ENCODE measurements at regions not wholly inside any gene's neighbourhood (a gene's known extent, or its start where the extent isn't known, plus 50 kb on each side); places are given as distances from the start of the nearest gene placed in this dataset.

GRCh38 chr2:120575966-120576365 lies 159.7 kb upstream of the GLI2 start:
- no peak overlapping the region for H3K27ac ChIP-seq (ENCODE audit: extremely low read depth, low read depth, low read length)
- no peaks in the 10 kb centered on the region for H3K36me3 ChIP-seq (ENCODE audit: control insufficient read depth, insufficient read depth, low read length)
- no peaks in the 10 kb centered on the region for H3K79me2 ChIP-seq (ENCODE audit: control insufficient read depth, insufficient read depth, low read length)
- no peaks in the 10 kb centered on the region for H3K9me3 ChIP-seq (replicated peaks; ENCODE audit: control insufficient read depth, insufficient read depth, low read depth, low read length)
- H3K9ac ChIP-seq (ENCODE audit: insufficient read depth in 1 of 2, low read depth in 2 of 2, low read length in 2 of 2) = no peak overlapping the region
- H3K4me2 ChIP-seq (ENCODE audit: insufficient read depth, low read length) = no peak overlapping the region
- FAIRE-seq = no peak
- in situ Hi-C loops (cut with MboI) = no loop called here
- no peak for TF ChIP-seq FOSL1 (tag; conservative IDR thresholded peaks at IDR 0.05)
- TF ChIP-seq ZNF668 (CRISPR knock-in tag; IDR thresholded peaks at IDR 0.05) = no peak
- TF ChIP-seq TCFL5 (CRISPR knock-in tag; conservative IDR thresholded peaks at IDR 0.05) = no peak
- TF ChIP-seq RBM15 (IDR thresholded peaks at IDR 0.05; ENCODE audit: insufficient read depth, low read length) = no peak
- no peak for TF ChIP-seq ATF3 (IDR thresholded peaks at IDR 0.05)
- no peak for TF ChIP-seq ATF3 (CRISPR knock-in tag; conservative IDR thresholded peaks at IDR 0.05)
- TF ChIP-seq THAP12 (CRISPR knock-in tag; IDR thresholded peaks at IDR 0.05) = no peak
- TF ChIP-seq TAF1 (IDR thresholded peaks at IDR 0.05; ENCODE audit: control insufficient read depth, extremely low read depth, insufficient read depth, low read length, severe bottlenecking) = no peak
- no peak for TF ChIP-seq EP400 (IDR thresholded peaks at IDR 0.05)
- no peak for TF ChIP-seq ZNF655 (CRISPR knock-in tag; IDR thresholded peaks at IDR 0.05)
- TF ChIP-seq ZNF24 (IDR thresholded peaks at IDR 0.05) = no peak
- TF ChIP-seq NR1H2 (CRISPR knock-in tag; IDR thresholded peaks at IDR 0.05) = no peak
- no peak for TF ChIP-seq KDM5B (IDR thresholded peaks at IDR 0.05; ENCODE audit: insufficient replicate concordance, low read depth, low read length)
- no peak for TF ChIP-seq GTF2B (IDR thresholded peaks at IDR 0.05; ENCODE audit: extremely low read depth, insufficient read length)
- 0 out of 2 replicates have a peak, but pooled peaks cover 8% of the 10 kb centered on the region for H4K20me1 ChIP-seq (replicated peaks; ENCODE audit: control insufficient read depth, insufficient read depth, low read length)
- intact Hi-C loops (cut with micrococcal nuclease) = no loop called here
- POLR2A ChIA-PET = no interaction called here
- H3K27me3 ChIP-seq (ENCODE audit: control insufficient read depth in 2 of 2, insufficient read depth in 2 of 2, low read length in 2 of 2) = peaks cover 18 to 88% of the 10 kb centered on the region in 2 experiments
- no peaks in the 10 kb centered on the region for H3K9me1 ChIP-seq (ENCODE audit: control insufficient read depth, insufficient read depth, low read length)
- BruUV-seq (replicated peaks) = no TSS peak
- WGBS (ENCODE audit: insufficient coverage, low coverage, missing lambda C conversion rate) = 0% methylated on average over 6 of the region's 6 CpGs
- no peak overlapping the region for H3K4me3 ChIP-seq
- DNase-seq (ENCODE audit: extremely low read depth in 1 of 4, low spot score in 3 of 4) = no peak
- ATAC-seq = no peak
- CTCF ChIA-PET (ENCODE audit: low intra/inter-chr PET ratio) = no interaction called here
- no peak overlapping the region for H2AFZ ChIP-seq (ENCODE audit: low read depth, low read length)
- H3K4me1 ChIP-seq (replicated peaks in 1 of 2; ENCODE audit: control insufficient read depth in 2 of 2, insufficient read depth in 2 of 2, low read length in 2 of 2) = peaks cover 0 to 6% of the 10 kb centered on the region in 2 experiments; a peak in 1 of 5 replicates
